Testis (tissue), 2 donors: ENCODE measurements at regions not wholly inside any gene's neighbourhood (a gene's known extent, or its start where the extent isn't known, plus 50 kb on each side); places are given as distances from the start of the nearest gene placed in this dataset.

ENCODE experiments used
- CTCF ChIP-seq, 3 experiments: fragments of 450-650 bp in 2 of 3; fragments of 200-600 bp in 1 of 3; sonication (generic) in 1 of 3; IDR thresholded peaks; one replicate each; pipeline ENCODE4 v1.5.1; 2016 to 2019; ENCODE audit warnings: antibody characterized with exemption in 3 of 3, mild to moderate bottlenecking in 2 of 3, moderate library complexity in 1 of 3
- POLR2A ChIP-seq: fragments of 450-650 bp; IDR thresholded peaks from one replicate; pipeline ENCODE4 v1.6.1; 2017; ENCODE audit warnings: antibody characterized with exemption, mild to moderate bottlenecking, moderate library complexity

- TF ChIP-seq CTCF (IDR thresholded peaks at IDR 0.05) (no peak), POLR2A (no peak)
Observed at GRCh38 chr2:144325086-144325485, 194.8 kb downstream of the ZEB2 start.
